Endothelial cell of hepatic sinusoid (primary cell): ENCODE measurements at regions not wholly inside any gene's neighbourhood (a gene's known extent, or its start where the extent isn't known, plus 50 kb on each side); places are given as distances from the start of the nearest gene placed in this dataset.

ENCODE experiments used
- in situ Hi-C: cut with HindIII; loops from 2 replicates; pipeline ENCODE4 v1.10.0; 2017; ENCODE audit warnings: low sequenced_read_pairs

DNA sequence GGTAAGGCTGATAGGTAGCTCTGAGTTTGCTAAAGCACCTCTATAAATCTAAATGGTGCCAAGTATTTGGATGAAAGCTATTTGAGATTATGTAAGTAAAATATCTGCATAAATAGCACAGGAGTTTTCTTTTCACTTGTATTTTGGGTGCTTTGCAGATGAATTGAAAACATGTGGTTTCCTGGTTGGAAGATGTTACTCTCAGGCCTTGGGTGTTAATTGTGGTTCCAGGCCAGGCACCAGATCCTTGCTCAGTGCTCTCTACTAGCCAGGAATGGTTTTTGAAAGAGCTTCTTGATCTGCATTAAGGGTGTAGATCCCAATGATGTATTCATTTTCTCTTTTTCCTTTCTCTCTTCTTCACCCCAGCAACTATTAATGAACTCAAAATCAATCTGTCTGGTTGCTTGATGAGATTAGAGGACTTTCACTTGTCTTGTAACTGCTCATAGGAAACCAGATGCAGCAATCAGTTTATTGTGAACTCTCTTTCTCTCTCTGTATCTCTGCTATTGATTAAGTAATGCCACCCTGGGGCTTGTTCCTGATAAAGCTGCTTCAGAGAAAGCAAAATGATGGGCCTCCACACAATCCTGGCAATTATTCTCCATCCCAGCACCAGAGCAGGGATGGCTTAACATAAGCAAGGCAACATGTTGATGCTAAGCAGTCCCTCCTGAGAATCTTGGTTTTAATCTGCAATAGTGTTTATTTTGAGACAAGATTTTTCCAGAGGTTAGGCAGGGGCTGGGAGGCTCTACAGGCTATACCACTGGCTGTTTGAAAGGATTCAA, 147.0 kb upstream of the NTM start:
- in situ Hi-C loops: loop anchor here (10.0 kb wide), 1 partner anchor 321 kb away; no protein-coding TSS in a partner anchor

DNA sequence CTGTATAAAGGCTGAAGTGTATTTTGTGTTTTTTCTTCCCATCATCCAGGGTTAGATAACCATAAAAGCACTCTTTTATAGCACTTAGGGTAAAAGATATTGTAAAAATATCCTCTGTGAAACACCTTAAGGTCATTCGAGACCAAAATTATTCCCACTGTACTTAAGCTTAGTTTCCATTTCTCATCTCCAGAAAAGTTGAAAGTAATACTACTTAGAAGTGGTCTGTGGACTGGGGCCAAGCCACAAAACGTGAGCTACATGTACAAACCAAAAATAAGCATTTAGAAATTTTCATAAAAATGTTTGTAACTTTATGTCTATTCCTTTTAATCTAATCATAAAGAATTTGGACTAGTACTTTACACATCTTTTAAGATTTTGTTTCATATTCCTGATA, 142.0 kb upstream of the NTM start:
- in situ Hi-C loops: loop anchor here (10.0 kb wide), 1 partner anchor 316 kb away; no protein-coding TSS in a partner anchor

DNA sequence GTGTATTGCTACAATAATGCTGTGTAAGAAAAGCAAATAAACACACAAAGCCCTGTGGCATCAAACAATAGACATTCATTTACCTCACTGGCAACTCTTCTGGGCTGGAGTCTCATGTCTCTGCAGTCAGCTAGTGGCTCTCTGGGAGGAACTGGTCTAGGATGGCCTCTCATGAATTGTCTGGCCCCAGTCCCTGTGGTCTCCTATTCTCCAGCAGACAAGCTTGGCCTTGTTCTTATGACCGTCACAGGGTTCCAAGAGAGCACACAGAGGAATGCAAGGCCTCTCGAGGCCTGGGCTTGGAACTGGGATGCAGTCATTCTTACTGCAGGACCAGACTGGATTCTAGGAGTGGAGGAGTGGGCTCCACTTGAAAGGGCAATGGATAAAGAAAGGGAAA, 141.2 kb upstream of the NTM start:
- in situ Hi-C loops: loop anchor here (10.0 kb wide), 1 partner anchor 316 kb away; no protein-coding TSS in a partner anchor

DNA sequence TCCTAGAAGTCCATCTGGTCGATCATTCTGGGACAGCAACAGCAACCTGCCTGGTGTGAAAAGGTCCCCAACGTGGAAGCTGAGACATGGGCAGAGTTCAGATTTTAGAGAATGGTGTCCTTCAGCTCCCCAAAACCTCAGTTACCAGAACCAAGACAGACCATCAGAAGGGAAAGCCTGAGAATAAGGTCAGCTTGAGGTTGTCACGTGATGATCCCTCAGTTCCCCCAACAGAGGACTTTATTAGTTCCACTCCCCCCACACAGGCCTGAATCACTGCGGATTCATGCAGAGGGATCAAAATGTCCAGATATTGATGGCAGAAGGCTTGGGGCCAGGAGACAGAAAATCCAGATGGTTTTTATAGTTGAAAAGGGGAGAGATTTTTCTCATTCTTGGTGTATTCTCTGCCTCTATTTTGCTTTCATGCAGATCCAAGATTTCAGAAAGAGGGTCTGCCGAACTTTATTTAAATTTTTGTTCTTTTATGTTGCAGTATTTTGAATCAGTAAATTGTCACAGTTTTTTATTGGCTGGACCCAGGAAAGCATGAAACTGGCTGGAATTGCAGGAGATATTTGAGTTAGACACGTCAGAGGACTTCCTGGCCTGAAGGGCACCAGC, 139.0 kb upstream of the NTM start:
- in situ Hi-C loops: no loop called here

DNA sequence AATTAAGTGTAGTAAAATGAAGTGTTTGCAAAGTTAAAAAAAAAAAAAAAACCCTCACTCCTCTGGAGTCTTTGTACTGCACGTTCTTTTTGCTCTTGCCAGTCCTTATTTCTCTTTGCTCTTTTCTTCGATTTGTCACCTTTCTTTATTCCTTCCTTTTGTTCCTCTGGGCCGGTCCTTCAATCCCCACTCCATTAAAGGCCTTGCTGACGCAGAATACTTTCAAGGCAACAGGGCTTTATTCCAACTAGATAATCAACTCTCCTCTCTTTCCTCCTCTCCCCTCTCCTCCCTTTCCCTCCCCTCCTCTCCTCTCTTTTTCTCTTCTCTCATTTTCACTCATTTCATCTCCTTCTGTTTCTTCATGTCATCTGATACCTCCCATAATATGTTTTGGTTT, 138.2 kb upstream of the NTM start:
- in situ Hi-C loops: no loop called here

DNA sequence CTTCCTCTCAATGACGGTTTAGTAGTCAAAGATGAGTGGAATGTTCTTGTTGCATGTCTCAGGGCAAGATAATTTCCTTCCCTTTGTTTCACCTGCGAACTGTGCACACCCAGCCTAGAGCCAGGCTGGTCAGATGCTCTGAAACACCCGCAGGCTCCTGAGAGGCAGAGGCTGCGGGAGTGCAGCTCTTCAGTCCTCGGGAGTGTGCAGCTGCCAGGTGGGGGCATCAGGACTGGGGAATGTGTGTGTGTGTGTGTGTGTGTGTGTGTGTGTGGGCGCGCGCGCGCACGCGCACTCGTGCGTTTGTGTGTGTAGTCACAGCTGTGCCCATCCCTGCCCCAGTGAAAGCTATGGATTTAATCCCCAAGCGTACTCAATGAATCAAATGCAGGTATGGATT, 136.2 kb upstream of the NTM start:
- in situ Hi-C loops: no loop called here

DNA sequence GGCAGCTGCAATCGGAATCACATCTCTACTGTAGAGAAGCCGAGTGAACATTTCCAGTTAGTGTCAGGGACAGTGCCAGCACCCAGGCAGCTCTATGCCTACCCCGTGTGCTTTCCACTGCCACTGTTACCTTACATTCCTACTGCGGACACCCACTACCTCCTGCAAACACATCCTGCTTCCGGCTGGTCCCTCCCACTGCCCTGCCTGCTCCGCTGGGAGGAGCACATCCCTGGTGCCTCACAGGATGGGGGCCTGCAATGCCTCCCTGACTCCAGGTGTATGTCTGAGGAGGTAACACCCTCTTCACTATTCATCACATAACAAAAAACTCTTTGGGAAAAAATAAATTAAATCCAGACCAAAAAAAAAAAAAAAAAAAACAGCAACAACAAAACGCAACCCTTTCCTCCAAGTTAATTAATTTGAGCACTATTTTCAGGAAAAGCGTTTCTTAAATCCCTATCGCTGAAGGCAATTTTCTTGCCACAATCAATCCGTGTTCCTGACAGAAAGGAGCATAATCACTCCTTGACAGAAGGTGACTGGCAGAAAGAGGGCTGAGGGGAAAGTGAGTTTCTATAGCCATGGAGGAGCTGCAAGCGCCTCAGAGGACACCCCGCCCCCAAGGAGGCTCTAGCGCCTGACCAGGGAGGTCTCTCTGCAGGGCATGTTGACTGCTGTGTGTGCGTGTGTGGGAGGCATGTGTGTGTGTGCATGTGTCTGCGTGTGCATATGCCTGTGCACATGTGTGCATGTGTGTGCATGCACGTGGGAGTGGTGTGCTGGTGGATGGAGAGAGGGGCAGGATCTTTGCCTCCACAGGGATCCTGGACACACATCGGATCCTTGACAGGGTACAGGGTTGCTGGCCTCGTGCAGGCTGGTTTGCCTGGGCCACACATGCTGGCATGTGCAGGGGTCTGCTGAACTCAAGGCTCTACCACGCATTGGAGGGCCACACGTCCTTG, 134.8 kb upstream of the NTM start:
- in situ Hi-C loops: no loop called here

DNA sequence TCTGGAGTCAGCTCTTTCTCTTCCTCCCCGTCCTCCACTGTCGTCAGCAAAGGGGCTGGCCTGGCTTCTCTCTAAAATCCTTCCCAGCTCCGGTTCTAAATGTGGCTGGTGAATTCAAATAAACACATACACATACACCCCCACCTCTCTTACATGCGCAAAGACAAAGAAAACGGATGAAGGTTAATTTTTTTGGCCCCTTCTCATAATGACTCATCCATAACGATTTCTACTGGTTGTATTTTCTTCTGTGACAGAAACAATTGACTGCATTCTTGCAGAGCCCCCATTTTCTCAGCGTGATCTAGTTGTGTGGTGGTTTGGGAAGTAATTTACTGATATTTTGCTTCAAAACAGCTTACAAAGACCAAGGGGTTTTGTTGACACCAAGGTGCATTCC, 130.0 kb upstream of the NTM start:
- in situ Hi-C loops: no loop called here

DNA sequence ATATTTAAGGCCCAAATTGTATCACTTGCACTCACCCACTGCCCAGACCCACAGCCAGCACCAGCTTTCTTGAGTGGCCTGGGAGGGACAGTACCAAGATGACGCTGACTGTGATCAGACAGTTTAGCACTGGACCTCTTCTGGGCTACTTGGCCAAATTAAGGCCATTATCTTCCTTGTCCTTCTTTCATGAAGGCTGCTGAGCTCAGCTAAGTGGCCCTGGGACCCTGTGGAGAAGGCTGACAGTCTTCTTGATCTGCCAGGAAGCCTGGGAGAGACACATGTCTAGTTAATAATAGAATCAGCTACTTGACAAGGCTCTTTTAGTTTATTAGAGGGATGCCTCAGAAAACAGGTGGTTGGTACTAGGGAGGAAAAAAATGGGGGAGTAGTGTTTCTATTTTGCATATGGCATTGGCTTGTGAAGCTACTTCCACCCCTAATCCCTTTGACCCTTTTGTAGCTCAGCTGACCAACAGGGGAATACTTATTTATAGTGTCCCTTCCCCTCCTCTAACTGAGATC, 127.9 kb upstream of the NTM start:
- in situ Hi-C loops: no loop called here

DNA sequence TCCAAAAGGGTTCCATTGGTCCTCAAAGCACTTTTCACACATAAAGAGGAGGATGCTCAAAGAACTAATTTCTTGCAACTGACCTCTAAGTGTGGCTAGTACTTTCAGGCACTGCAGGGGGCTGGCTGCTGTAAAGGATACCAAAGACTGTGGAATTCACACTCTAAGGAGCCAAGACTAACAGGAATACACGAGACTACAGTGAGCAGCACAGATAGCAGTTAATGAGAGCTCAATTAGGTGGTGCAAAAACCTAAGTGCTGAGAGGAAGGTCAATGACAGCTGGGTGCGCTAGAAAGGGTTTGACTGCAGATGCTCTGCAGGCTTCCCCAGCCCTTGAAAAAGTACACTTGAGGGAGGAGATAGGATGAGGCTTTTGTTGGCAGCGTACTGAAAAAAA, 124.3 kb upstream of the NTM start:
- in situ Hi-C loops: no loop called here

DNA sequence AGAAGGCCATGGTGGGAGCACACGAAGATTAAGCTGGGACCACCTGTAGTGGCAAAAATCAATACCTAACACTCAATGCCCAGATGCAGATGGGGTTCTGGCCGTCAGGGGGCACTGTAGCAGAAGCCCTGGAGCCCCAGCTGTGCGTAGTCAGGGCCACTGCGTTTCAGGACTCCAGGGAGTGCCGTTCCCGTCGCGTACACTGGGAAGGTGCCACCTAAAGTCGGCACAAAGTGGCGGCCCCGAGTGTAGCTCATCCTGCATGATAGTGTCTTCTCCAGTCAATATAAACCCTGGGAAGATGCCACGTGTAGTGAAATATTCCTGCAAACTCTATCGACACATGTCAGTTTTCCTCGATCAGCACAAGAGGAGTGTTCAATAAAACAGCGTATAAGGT, 123.8 kb upstream of the NTM start:
- in situ Hi-C loops: no loop called here

DNA sequence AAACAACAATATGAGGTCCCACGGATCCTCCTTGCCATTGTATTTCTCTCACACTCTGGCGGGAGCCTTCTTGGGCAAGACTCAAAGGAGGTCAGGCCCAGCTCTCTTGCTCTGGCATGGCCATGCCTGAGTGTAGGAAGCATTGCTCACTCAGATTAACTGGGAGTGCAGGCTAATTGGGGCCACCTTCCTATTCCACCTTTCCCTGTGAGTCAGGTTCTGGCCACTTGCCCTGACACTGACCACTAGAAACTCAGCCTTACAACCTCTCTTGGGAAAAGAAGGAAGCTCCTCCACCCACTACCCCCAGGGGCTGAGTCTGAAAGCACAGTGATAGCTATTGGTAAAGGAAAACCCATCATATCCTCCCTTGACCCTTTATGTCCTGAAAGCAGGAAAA, 121.8 kb upstream of the NTM start:
- in situ Hi-C loops: no loop called here

DNA sequence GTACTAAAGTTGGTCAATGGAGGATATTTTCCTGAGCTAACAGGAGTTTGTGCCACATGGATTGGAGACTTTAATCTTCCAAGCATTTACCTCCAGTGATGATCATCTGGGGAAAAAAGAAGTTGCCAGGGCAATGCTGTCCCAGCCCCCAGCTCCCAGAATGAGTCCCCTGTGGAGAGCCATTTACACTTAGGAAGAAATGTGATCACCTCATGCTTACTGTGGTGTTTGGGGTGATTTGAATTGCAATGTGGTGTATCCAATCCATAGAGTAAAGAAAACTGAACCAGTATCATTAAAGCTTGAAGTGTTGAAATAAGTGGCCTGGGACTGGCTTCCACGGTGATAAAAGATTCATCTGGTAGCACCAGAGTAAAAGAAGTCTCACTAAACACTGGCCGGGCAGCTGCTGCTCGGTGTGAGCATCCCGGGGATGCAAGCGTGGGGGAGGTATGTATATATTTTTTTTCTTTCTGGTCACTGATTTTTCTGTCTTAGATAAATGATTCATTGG, 117.2 kb upstream of the NTM start:
- in situ Hi-C loops: no loop called here

DNA sequence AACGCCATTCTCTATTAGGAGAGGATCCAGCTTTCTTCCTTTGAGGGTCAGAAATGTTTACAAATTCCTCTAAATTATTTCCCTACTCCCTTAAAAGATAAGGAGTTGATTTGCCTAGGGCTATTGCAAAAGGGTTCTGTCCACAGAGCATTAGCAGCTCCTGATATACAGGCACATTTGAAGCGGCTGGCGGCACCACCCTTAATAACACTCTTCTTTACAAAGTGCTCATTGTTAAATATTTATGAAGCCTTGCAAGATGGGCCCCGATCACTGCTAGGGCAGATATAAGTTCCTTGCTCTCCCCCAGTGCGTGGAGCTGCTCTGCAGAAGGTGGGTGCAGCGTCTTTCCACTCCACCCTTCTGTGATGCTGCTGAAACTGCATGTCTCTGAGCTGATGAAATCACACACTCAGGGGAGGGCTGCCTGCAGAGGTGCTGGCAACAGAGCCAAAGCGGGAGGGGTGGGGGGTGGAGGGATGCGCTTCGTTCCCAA, 116.7 kb upstream of the NTM start:
- in situ Hi-C loops: no loop called here

DNA sequence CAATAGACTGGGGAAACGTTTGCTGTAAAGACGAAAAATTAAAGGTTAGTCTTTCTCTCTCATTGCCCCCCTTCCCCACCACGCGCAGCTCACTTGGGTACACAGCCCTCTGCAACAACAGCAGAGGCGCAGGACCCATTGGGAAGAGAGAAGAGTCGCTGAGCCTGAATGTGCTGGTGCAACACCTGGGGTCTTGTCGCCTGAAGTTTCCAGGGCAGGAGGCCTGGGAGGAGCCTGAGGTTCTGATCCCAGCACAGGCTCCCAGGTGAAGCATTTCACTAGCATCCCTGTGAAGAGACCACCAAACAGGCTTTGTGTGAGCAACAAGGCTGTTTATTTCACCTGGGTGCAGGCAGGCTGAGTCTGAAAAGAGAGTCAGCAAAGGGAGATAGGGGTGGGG, 116.2 kb upstream of the NTM start:
- in situ Hi-C loops: no loop called here

DNA sequence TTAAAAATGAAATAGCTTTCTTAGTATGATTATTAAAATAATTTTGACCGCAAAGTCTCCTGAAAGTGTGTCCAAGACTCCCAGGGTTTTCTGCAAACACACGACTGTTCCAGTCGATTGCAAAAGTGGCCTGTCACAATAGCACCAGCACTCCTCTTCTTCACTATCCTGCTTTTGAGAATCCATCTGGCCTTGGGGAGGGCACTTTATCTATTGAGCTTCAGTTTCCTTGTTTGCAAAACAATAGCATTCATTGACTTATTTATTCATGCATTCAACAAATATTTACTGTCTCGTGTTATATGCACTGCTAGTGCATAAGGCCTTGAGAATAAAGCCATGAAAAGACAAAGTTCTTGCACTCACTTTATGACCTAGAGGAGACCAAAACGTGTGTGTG, 96.2 kb upstream of the NTM start:
- in situ Hi-C loops: no loop called here

DNA sequence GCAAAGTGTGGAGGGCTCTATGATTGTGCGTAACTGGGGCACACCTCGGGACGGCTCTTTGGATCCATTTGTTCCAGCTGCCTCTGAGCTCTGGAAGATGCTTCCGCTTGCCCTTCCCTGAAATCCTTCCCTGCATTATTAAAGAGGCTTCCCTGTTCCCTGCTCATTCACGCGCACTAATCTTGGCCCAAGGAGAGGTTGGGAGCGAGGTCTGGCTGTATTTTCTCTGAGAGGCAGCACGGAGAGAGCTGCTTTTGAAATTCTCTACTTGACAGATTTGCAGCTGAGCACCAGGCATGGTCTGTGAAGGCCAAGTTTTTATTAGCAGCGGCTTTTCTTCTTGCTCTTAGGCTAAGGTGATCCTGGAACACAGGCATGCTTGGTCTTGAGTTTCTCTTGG, 94.8 kb upstream of the NTM start:
- in situ Hi-C loops: no loop called here

DNA sequence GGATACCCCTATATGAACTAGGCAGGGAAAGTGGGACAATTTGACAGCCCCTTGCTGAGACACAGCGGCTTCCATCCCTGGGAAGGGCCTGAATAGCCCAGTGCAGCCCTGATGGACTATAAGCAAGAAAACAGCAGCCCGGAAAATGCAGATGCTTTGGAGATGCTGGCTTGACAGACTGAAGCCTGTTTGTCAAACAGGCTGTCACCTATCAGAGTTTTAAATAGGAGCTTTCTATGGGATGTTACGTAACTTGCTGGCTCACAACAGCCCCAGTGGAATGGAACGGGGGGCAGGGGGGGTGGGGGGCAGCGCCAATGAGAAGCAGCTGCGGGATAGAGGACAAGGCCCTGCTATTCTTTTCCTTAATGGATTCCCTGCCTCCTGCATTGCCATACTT, 91.9 kb upstream of the NTM start:
- in situ Hi-C loops: no loop called here

DNA sequence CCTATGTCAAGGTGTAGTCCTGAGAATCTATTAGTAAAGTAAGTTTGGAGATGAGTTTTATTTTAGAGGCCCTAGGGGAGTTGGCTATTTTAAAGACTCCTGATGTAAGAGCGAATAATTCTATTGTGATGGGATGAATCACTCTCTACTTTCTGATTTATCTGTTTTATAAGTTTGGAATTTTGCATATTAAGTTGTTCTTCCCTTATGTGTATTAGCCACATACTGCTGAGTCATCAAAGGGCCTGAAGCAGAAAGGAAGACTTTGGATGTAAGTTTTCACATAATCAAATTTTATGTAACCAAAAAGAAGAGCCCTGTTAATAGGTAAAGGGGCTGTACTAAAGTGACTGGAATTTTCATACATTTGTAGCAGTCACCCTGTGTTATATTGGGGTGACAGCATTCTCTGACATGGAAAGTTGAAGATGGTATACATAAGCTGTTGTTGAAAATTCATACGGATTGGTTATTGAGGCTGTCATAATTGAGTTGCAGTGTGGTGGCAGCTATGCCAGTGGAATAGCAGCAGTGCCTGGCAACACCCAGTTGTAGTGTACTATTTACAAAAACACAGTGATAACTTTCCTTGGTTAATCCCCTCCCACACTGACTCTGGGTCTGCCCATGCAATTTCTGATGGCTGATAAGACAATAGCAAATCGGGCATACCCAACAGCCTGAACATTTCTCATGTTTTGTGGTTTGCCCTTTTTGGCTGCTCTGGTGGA, 90.6 kb upstream of the NTM start:
- in situ Hi-C loops: no loop called here

DNA sequence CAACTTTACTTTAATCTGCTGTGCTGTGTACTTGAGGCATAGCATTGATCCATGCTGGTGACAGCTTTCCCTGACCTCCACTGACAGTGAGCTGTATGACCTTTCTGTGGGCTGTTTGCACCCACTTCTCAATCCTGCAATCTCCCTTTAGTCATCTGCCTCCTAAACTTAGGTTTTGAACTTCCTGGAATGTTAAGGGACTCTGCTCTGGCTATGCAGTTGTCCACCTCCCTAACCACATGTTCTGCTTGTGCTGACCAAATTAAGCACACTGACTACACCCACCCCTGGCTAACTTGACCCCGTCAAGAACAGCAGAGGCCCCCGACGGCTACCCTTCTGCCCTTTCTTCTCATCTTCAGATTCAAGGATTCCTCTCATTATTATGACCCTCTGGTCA, 89.1 kb upstream of the NTM start:
- in situ Hi-C loops: no loop called here
